Prostate gland (tissue), 2 donors: ENCODE measurements at regions not wholly inside any gene's neighbourhood (a gene's known extent, or its start where the extent isn't known, plus 50 kb on each side); places are given as distances from the start of the nearest gene placed in this dataset.

Source experiments
- POLR2A ChIP-seq: fragments of 450-650 bp; IDR thresholded peaks from one replicate; pipeline ENCODE4 v1.6.1; 2016; ENCODE audit warnings: antibody characterized with exemption, mild to moderate bottlenecking
- POLR2AphosphoS5 ChIP-seq: sonication (generic); formaldehyde crosslinking; IDR thresholded peaks from one replicate; pipeline ENCODE4 v1.6.1; 2017; ENCODE audit warnings: antibody characterized with exemption
- TF ChIP-seq, protein P1 (sequence below), 4 experiments: fragments of 200-600 bp in 2 of 4; fragments of 450-650 bp in 2 of 4; sonication (generic) in 2 of 4; IDR thresholded peaks; 1 replicate in 3 of 4; 2 replicates in 1 of 4; pipeline ENCODE4 v1.5.1; 2016 to 2019; ENCODE audit warnings: antibody characterized with exemption in 4 of 4, mild to moderate bottlenecking in 2 of 4, moderate library complexity in 2 of 4

DNA sequence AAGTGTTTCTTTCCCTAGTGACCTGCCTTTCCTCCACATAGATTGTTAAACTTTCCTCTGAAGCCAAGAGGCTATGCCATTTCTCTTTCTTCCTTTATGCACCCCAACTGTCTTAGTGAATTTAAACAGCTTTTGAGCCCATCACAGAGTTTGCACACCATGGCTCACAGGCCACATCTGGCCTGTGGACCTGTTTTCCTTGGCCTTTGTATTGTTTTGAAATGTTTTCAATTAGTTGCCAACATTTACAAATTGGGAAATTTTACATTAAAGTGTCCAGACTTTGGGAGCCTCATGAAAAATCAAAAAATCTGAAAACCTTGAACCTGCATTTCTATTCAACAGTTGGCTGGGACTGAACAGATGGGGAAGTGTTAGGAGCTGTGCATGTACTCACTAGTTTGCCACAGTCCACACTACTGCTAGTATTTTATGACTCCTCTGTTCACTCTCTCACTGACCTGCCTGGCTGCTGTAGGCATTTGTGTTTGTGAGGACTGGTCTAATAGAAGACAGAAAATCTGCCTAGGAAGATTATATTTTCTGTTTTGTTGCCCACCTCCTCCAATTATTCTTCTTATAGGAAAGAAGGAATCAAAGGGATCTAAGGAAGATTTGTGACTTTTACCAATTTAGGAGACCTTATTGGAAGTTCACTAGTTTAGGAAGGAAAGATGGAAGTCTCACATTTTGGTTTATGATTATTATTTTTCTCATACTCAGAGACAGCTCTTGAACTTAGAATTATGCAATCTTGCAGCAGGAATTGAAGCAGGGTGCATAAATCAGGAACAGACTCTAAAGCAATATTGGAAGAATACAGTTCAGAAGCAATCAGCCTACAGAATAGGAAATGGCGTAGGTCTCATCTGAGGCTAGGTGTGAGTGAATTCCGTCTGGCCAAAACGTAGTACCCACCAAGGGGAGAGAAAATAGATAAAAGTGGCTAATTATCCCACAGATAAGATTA is 134.7 kb downstream of the HLX start:
- TF ChIP-seq POLR2A (no peak), POLR2AphosphoS5 (no peak)
- TF ChIP-seq, protein P1, sequence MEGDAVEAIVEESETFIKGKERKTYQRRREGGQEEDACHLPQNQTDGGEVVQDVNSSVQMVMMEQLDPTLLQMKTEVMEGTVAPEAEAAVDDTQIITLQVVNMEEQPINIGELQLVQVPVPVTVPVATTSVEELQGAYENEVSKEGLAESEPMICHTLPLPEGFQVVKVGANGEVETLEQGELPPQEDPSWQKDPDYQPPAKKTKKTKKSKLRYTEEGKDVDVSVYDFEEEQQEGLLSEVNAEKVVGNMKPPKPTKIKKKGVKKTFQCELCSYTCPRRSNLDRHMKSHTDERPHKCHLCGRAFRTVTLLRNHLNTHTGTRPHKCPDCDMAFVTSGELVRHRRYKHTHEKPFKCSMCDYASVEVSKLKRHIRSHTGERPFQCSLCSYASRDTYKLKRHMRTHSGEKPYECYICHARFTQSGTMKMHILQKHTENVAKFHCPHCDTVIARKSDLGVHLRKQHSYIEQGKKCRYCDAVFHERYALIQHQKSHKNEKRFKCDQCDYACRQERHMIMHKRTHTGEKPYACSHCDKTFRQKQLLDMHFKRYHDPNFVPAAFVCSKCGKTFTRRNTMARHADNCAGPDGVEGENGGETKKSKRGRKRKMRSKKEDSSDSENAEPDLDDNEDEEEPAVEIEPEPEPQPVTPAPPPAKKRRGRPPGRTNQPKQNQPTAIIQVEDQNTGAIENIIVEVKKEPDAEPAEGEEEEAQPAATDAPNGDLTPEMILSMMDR (IDR thresholded peaks at IDR 0.05), result no peak
